Suprapubic skin (tissue), 4 donors: ENCODE measurements at regions not wholly inside any gene's neighbourhood (a gene's known extent, or its start where the extent isn't known, plus 50 kb on each side); places are given as distances from the start of the nearest gene placed in this dataset.

Source experiments
- POLR2A ChIP-seq, 2 donors: fragments of 450-650 bp; IDR thresholded peaks; one replicate each; pipeline ENCODE4 v1.6.1; 2017; ENCODE audit warnings: antibody characterized with exemption in 2 of 2, mild to moderate bottlenecking in 2 of 2, moderate library complexity in 2 of 2
- POLR2AphosphoS5 ChIP-seq, 3 donors: sonication (generic); formaldehyde crosslinking; IDR thresholded peaks; one replicate each; pipeline ENCODE4 v1.6.1; 2017; ENCODE audit warnings: antibody characterized with exemption in 3 of 3
- TF ChIP-seq, protein P1 (sequence below), 2 donors: fragments of 200-600 bp in 1 of 2; fragments of 450-650 bp in 1 of 2; sonication (generic) in 1 of 2; IDR thresholded peaks; one replicate each; pipeline ENCODE4 v1.5.1; 2016 to 2019; ENCODE audit warnings: antibody characterized with exemption in 2 of 2, mild to moderate bottlenecking in 1 of 2, moderate library complexity in 1 of 2

DNA sequence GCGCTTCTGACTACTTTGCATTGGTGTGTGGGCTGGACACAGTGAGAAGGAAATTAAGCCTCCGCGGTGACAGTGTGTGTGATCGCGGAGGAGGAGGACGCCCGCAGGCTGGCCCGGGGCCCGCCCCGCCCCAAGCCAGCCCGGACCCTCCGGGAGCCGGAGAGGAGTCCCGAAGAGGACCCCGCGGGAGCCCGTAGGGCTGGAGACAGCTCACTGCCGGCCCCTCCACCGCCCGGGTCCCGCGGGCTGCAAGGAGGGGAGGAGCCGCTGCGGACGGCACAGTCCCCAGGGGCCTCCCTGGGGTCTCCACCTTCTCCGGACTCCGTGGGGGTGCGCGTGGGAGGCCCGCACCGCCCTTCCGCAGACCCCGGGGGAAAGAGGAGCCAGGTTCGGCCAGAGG, 146.4 kb upstream of the ERCC6L2 start:
- TF ChIP-seq POLR2A (IDR thresholded peaks at IDR 0.05) (no peak), POLR2AphosphoS5 (IDR thresholded peaks at IDR 0.05) (no peak)
- TF ChIP-seq, protein P1, sequence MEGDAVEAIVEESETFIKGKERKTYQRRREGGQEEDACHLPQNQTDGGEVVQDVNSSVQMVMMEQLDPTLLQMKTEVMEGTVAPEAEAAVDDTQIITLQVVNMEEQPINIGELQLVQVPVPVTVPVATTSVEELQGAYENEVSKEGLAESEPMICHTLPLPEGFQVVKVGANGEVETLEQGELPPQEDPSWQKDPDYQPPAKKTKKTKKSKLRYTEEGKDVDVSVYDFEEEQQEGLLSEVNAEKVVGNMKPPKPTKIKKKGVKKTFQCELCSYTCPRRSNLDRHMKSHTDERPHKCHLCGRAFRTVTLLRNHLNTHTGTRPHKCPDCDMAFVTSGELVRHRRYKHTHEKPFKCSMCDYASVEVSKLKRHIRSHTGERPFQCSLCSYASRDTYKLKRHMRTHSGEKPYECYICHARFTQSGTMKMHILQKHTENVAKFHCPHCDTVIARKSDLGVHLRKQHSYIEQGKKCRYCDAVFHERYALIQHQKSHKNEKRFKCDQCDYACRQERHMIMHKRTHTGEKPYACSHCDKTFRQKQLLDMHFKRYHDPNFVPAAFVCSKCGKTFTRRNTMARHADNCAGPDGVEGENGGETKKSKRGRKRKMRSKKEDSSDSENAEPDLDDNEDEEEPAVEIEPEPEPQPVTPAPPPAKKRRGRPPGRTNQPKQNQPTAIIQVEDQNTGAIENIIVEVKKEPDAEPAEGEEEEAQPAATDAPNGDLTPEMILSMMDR (IDR thresholded peaks at IDR 0.05) = no peak
